SJSA1 (cell line): ENCODE measurements at regions not wholly inside any gene's neighbourhood (a gene's known extent, or its start where the extent isn't known, plus 50 kb on each side); places are given as distances from the start of the nearest gene placed in this dataset.

Experiments
- DNase-seq, 2 experiments: peaks; one replicate each; pipeline ENCODE4 v3.0.0-alpha.2; 2015 to 2020; ENCODE audit warnings: low spot score in 2 of 2, low read depth in 1 of 2
- H3K27ac ChIP-seq: fragments of 250-450 bp; sonication (Bioruptor Pico); 2 replicates; pipeline ENCODE4 v1.5.1; 2020; ENCODE audit warnings: mild to moderate bottlenecking, moderate library complexity
- H3K27me3 ChIP-seq: fragments of 250-450 bp; sonication (Bioruptor Pico); replicated peaks from 2 replicates; pipeline ENCODE4 v1.5.1; 2020; ENCODE audit warnings: mild to moderate bottlenecking, moderate library complexity
- H3K36me3 ChIP-seq: fragments of 250-450 bp; sonication (Bioruptor Pico); 2 replicates; pipeline ENCODE4 v1.5.1; 2020; ENCODE audit warnings: mild to moderate bottlenecking
- H3K4me1 ChIP-seq: fragments of 250-450 bp; sonication (Bioruptor Pico); replicated peaks from 2 replicates; pipeline ENCODE4 v1.6.1; 2021; ENCODE audit warnings: mild to moderate bottlenecking
- H3K4me3 ChIP-seq: fragments of 250-450 bp; sonication (Bioruptor Pico); 2 replicates; pipeline ENCODE4 v1.5.1; 2020; ENCODE audit warnings: mild to moderate bottlenecking
- H3K9me3 ChIP-seq: fragments of 250-450 bp; sonication (Bioruptor Pico); replicated peaks from 2 replicates; pipeline ENCODE4 v1.5.1; 2020; ENCODE audit warnings: mild to moderate bottlenecking

DNA sequence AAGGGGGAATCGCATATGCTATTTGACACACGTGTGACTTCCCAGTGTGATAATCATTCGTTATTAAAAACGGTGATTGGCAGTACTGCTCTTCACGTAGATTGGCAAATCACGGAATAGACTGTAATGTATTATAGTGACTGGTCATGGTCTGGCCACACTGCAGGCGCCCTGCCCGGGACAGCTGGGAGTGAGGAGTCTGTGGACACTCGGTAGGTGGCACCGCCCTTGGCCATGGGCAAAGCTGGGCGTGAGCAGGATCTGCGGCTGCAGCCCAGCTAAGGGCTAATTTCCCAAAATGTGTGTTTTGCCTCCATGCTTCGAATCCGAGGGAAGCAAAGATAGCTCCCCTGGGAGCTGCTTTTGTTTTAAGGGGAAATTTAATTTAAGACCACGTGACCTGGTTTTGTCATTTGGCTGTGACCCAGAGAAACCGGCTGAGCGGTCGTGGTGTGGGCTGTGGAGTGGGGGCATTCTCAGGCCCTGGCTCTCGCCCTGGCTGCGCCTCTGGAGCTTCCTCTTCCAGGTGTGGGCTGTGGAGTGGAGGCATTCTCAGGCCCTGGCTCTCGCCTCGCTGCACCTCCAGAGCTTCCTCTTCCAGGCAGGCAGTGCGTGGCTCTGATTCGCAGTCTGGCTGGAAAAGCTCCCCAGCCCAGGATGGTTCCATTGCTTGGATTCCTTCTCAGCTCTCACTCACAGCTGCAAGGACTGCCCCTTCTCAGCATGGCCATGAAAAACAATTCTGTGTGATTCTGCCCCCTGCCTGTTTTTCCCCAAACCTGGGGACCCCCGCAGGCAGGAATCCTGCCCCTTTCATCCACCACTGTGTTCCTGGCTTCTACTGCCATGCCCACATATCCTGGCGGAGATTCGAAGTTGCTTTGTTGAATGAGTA is 131.1 kb downstream of the OLFM1 start:
- H3K4me3 ChIP-seq: no peak overlapping the region
- no peaks in the 10 kb centered on the region; the same call in 1 of the 2 replicates for H3K27me3 ChIP-seq
- DNase-seq: no peak
- no peaks in the 10 kb centered on the region for H3K9me3 ChIP-seq
- no peak overlapping the region for H3K27ac ChIP-seq
- H3K36me3 ChIP-seq: no peaks in the 10 kb centered on the region
- no peaks in the 10 kb centered on the region for H3K4me1 ChIP-seq

DNA sequence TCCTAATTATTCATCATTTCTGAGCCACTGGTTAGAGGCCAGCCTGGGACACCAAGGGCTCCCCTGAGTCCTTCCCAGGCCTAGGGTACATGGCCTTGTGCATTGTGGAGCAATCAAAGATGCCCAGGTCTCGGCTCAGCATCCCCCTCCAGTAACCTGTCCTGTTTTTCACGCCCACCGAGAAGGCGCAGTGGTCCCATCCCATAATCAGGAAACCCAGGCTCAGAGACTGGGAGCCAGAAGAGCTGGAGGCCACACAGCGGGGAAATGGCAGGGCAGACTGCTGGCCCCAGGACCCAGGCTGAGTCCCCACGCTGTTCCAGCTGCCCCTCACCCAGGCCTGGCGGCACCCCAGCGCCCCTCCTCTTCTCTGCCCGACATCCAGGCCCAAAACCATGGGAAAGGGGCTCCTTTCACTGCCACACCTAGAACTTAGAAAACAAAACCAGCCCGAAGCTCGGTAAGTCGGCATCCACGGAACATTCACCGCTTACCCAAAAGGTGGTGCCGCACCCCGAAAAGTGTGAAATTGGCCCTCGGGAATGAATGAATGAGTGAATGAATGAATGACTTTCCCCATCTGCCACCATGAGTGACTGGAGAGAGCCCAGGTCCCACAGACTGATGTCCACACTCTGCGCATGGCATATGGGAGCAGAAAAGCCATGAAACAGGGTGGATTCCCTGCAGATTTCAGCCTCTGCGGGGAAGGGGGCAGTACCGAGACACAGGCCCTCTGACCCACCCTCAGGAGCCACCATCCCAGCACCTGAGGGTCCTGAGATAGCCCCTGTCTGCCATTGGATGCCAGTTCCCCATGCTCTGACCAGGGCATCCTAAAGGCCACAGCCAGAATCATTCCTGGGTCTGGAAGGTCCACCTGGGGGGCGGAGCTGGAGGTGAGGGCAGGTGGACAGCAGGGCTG is 132.5 kb downstream of the OLFM1 start:
- H3K4me1 ChIP-seq: no peaks in the 10 kb centered on the region
- no peak overlapping the region for H3K4me3 ChIP-seq
- DNase-seq: no peak
- no peak overlapping the region for H3K27ac ChIP-seq
- no peaks in the 10 kb centered on the region for H3K9me3 ChIP-seq
- no peaks in the 10 kb centered on the region for H3K36me3 ChIP-seq
- no peaks in the 10 kb centered on the region; the same call in 1 of the 2 replicates for H3K27me3 ChIP-seq

DNA sequence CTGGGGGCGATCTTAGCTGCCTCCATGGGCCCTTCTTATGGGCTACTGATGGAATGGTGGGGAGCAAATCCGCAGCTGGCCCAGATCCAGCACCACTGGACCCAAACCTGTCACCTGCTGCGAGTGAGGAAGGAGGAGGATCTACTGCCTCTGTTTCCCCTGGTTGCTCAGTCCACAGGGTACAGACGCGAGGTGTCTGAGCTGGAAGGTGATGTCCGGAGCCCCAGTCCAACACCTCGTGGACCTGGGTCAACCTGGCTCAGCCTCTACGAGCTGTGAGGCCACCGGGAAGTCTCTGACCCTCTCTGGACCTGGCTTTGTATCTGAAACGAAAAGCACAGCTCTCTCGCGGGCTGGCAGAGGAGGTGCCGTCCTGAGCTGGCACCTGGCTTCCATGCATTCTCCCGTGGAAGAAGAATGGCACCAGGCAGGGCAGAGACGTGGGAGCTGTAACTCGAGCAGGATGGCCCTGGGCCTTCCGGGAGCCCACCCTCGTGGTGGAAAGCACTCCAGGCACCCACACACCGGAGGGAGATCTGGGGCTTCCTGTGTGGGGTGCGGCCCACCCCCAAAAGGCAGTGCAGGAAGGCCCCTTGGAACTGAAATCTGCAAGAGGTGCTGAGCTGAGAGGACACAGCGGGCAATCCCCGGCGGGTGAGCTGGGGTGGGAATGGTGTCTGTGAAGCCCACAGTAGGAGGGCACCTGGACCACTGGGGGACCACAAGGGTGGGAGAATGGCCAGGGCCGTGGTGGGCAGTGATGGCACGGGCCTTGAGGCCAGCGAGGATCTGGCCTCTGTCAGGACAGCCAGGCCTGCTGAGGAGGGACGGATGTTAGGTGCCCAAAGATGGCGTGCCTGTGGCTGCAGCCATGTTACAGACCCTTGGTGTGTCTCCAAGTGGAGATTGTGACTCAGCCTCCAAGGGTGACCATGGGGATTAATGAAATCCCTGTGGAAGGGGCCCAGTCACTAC is 133.4 kb downstream of the OLFM1 start:
- no peaks in the 10 kb centered on the region for H3K4me1 ChIP-seq
- no peaks in the 10 kb centered on the region for H3K36me3 ChIP-seq
- no peak overlapping the region for H3K27ac ChIP-seq
- no peak for DNase-seq
- H3K27me3 ChIP-seq: no peaks in the 10 kb centered on the region; the same call in 1 of the 2 replicates
- no peaks in the 10 kb centered on the region for H3K9me3 ChIP-seq
- H3K4me3 ChIP-seq: no peak overlapping the region

DNA sequence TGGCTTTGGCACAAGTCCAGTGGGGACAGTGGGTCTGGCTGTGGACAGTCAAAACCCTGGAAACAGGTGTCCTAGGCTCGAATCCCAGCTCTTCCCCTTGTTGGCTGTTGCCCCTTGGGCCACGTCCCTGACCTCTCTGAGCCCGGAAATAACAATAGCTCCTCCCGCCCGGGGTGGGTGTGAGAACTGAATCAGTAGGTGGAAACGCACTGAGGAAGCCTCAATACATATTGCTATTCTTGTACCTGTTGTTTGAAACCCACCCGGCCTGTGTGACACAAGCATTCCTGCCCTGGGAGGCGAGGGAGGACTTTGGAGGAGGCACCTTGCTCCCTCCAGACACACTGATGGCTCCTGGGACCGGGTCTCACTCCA is 134.1 kb downstream of the OLFM1 start:
- no peaks in the 10 kb centered on the region; the same call in 1 of the 2 replicates for H3K27me3 ChIP-seq
- no peak for DNase-seq
- no peaks in the 10 kb centered on the region for H3K4me1 ChIP-seq
- H3K36me3 ChIP-seq: no peaks in the 10 kb centered on the region
- no peak overlapping the region for H3K4me3 ChIP-seq
- H3K9me3 ChIP-seq: no peaks in the 10 kb centered on the region
- no peak overlapping the region for H3K27ac ChIP-seq

DNA sequence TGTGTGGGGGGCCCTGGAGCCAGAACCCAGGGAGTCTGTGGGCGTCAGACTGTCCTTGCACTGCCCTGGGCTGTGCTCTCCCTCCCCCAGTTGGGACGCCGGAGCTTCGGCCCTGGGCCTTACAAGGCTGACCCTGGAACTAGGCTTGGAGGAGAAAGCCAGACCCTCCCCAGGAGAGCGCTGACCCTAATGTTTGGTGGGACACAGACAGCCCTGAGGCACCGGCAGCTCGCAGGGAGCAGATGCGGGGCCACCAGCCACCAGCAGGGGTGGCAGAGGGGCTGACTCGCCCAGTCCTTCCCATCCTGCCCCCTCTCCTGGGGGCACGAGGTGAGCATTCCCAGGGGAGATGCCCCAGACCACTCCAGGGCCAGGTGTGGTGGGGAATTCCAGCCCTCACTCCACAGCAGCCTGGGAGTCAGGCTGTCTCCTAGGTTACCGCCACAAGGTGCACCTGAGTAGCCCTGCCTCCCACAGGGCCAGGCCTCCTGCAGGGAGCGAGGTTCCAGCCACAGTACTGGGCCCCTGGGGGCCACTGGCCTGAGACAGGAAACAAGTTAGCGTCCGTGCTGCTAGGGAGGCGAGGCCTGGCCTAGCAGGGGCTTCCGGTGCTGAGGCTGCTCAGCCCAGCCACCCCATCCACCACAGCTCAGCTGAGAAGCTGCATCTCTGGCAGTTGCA is 134.6 kb downstream of the OLFM1 start:
- DNase-seq: no peak
- H3K4me1 ChIP-seq: no peaks in the 10 kb centered on the region
- H3K27ac ChIP-seq: no peak overlapping the region
- no peak overlapping the region for H3K4me3 ChIP-seq
- H3K36me3 ChIP-seq: no peaks in the 10 kb centered on the region
- H3K27me3 ChIP-seq: no peaks in the 10 kb centered on the region; the same call in 1 of the 2 replicates
- H3K9me3 ChIP-seq: no peaks in the 10 kb centered on the region

DNA sequence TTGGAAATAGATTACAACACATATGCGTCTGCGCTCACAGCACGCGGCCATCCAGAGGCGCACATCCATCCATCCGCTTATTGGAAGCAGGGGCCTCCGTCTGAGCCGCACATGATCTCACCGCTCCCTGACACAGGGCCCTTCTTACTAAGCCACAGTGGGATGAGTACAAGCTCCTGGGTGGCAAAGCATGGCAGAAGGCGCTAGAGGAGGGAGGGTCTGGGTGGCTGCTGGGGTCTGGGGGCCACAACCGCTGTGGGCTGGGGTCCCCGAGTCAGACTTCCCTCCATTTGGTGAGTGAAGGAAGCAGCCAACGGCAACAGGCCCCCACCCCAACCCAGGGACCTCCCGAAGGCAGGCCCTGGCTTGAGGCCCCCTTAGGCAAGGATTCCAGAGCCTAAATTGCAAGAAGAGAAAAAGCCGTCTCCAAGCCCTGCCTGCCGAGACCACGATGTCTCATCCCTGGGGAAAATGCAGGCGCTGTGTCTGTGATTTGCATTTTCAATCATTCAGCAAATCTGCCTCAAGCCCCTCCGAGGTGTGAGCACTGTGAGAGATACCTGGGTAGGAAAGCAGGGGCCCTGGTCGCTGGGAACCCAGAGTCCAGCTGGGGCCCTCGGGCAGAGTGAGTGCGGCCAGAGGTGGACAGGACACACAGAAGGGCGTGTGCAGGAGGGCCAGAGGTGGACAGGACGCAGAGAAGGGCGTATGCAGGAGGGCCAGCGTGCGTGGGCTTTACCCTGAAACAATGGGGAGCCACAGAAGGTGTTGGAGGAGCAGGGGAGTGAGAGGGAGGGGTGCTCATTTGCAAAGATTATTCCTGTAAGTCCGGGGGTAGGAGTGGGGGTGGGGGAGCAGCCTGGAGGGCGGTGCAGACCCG is 135.7 kb downstream of the OLFM1 start:
- Histone ChIP-seq H3K27me3 (no peaks in the 10 kb centered on the region), H3K4me3 (no peak overlapping the region), H3K9me3 (no peaks in the 10 kb centered on the region)

DNA sequence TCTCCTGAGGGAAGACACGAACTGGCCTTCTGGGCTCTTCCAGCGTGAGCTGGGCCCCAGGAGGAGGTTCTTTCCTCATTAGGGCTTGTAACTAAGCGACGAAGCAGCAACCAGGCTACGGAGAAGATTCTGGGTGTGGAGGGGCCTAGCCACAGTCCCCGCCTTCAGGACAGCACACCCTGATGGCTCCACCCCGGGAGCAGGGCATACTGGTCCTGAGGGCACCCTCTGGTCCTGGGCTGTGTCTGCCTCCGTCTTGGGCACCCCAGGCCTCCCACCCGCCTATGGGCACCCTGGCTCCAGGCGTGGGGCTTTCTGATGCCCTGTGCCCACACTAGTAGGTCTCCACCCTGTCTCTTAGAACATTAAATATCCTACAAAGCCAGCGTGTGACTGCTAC is 136.4 kb downstream of the OLFM1 start:
- Histone ChIP-seq H3K4me1 (no peaks in the 10 kb centered on the region), H3K4me3 (no peak overlapping the region), H3K27me3 (no peaks in the 10 kb centered on the region), H3K9me3 (no peaks in the 10 kb centered on the region), H3K36me3 (no peaks in the 10 kb centered on the region), H3K27ac (no peak overlapping the region)
- no peak for DNase-seq

More for the DNA sequence above, 135.7 kb downstream of the OLFM1 start:
- no peak overlapping the region for H3K27ac ChIP-seq
- no peak for DNase-seq
- no peaks in the 10 kb centered on the region for H3K36me3 ChIP-seq
- H3K4me1 ChIP-seq: no peaks in the 10 kb centered on the region

DNA sequence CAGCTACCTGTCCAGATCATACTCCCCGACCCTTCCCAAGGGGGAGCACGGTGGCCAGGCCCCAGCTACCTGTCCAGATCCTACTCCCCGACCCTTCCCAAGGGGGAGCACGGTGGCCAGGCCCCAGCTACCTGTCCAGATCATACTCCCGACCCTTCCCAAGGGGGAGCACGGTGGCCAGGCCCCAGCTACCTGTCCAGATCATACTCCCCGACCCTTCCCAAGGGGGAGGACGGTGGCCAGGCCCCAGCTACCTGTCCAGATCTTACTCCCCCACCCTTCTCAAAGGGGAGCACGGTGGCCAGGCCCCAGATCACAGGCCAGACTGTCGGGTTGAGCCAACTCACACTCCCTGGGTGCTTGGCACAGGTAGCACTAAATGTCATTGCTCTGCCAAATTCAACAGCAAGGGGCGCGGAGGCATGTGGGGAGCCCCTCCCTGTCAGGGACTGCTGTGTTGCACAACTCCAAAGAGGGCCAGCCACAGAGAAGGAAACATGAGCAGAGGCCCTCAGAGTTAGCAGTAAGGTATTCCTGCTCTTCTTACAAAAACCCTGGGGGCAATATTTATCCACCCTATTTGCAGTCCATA is 136.9 kb downstream of the OLFM1 start:
- H3K27me3 ChIP-seq: no peaks in the 10 kb centered on the region
- H3K36me3 ChIP-seq: no peaks in the 10 kb centered on the region
- no peak overlapping the region for H3K27ac ChIP-seq
- no peaks in the 10 kb centered on the region for H3K9me3 ChIP-seq
- H3K4me3 ChIP-seq: no peak overlapping the region
- H3K4me1 ChIP-seq: no peaks in the 10 kb centered on the region
- DNase-seq: no peak

DNA sequence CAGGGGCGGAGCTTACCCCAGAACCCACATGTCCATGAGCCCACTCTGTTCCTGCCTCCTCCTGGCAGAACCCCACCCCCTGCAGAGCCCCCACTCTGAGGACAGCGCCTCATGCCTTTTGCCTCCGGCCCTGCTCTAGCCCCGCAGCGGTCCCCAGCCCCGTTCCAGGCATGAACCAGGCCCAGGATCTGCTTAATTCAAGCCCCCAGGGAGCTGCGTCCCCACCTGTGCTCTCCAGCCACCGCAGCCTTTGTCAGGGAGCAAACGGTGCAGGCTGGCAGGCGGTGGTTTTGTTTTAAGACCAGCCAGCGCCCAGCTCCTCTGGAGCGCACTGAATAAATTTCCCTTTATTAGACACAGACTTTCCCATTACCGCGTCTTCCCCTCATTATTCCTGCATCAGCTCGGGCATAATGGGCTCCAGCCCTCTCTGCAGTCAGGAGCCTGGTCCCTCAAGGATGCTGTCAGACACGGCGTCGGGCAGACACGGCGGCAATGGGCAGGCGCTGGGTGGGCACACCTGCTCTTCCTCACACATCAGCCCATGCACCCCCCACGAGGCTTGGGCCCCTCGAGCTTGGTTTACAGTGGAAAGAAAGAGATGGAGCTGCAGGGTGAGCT is 137.6 kb downstream of the OLFM1 start:
- no peak overlapping the region for H3K27ac ChIP-seq
- no peaks in the 10 kb centered on the region for H3K36me3 ChIP-seq
- no peaks in the 10 kb centered on the region for H3K27me3 ChIP-seq
- no peaks in the 10 kb centered on the region for H3K9me3 ChIP-seq
- no peak overlapping the region for H3K4me3 ChIP-seq
- H3K4me1 ChIP-seq: no peaks in the 10 kb centered on the region
- DNase-seq: no peak

DNA sequence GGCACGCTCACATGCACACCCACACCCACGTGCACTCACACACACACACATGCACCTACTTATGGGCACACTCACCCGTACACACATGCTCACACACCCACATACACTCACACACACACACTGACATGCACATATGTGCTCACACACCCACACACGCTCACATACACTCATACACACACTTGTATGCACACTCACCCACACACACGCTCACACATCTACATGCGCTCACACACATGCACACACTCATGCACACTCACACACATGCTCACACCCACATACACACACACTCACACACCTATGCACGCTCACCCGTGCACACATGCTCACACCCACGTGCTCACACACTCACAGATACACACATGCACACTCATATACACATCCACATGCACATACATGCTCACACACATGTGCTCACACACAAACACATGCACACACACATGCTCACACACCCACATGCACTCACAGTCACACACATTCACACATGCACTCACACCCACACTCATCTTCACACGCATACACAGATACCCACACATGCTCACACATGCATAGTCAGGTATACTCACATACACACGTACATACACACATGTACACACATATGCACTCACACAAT is 138.3 kb downstream of the OLFM1 start:
- no peaks in the 10 kb centered on the region for H3K9me3 ChIP-seq
- no peak overlapping the region for H3K27ac ChIP-seq
- no peaks in the 10 kb centered on the region for H3K4me1 ChIP-seq
- H3K4me3 ChIP-seq: no peak overlapping the region
- no peak for DNase-seq
- H3K27me3 ChIP-seq: no peaks in the 10 kb centered on the region
- no peaks in the 10 kb centered on the region for H3K36me3 ChIP-seq

DNA sequence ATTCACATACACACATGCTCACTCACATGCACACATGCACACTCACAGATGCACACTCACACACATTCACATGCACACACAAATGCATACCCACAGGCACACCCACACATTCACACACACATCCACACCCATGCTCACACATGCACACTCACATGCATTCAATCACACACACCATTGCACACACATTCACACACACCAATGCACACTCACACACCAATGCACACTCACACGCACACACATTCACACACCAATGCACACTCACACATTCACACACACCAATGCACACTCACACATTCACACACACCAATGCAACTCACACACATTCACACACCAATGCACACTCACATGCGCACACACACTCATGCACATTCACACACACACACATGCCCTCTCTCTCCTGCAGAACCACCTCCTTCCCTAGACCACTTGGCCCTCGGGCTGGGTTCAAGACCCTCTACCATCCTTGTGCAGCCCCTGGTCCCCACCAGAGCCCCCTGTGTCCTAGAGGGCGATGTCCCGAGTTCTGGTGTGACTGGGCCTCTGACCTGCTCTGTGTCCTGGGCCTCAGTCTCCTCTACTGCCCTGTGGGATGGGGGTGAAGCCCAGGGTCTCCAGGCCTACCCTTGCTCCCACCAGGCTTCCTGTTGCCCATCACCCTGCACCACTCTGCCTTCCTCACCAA is 139.0 kb downstream of the OLFM1 start:
- H3K4me3 ChIP-seq: no peak overlapping the region
- H3K9me3 ChIP-seq: no peaks in the 10 kb centered on the region

More for the DNA sequence above, 139.0 kb downstream of the OLFM1 start:
- Histone ChIP-seq H3K27ac (no peak overlapping the region), H3K27me3 (no peaks in the 10 kb centered on the region), H3K4me1 (no peaks in the 10 kb centered on the region), H3K36me3 (no peaks in the 10 kb centered on the region)
- no peak for DNase-seq
